LoVo (cell line): ENCODE measurements at regions not wholly inside any gene's neighbourhood (a gene's known extent, or its start where the extent isn't known, plus 50 kb on each side); places are given as distances from the start of the nearest gene placed in this dataset.
"Not testable (repeated sequence)": the region's sequence is repeated elsewhere in the genome, so short reads cannot be mapped to it uniquely, and the experiment has no call there.

Experiments used
- DNase-seq: peaks from one replicate; pipeline ENCODE4 v3.0.0-alpha.2; 2016; ENCODE audit warnings: low spot score

DNA sequence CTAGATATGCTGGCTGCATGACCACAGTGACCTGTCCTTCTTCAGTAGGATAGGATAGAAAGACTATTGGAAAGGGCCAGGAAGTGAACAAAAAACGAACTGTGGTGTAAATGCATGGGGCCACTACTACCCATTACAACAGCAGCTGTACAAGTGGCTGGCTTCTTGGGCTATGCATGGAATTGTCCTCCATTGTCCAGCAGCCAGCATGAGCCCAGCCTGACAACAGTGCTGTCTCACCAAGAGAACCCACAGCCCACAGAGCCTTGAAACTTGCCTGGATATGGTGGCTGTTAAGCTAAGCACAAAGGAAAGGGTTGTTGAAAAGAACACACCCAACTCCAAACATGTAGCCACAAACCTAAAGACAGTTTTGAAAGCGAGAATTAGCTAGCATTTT lies 330.2 kb upstream of the F9 start:
- no peak for DNase-seq

DNA sequence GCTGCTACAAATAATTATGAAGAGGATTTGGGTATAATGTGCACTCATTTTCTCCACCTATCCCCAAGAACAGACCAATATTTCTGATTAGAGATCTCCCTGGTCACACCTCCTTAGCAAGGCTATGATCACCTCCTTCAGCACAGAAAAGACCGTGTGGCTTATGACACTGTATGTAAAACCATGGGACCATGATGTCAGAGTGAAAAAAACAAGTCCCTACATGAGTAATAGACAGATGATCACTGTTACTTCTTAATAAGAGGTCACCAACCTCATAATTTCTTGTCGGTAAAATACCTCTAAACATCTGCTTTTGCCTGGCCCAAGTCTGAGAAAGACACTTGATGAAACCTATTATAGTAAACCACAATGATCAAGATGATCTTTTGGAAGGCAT lies 330.6 kb upstream of the F9 start:
- no peak for DNase-seq

DNA sequence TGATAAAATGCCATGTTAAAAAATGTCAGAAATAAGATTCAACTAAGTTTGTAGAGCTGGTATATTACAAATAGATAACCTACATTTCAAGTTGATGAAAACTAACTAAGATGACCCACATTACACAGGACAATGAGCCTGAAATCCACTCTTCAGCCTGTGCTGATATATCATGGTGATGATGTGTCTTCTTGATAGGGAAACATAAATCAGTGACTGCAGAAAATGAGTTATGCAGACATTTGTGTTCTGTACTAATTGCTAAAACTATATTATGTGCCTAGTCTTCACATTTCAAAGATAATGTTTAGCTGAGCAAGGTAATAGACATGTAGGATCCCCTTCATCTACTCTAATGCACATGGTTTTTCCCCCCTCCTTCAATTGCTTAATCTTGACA lies 331.6 kb upstream of the F9 start:
- DNase-seq: no peak

- DNase-seq: no peak
Measured at GRCh38 chrX:139196890-139197289, 333.6 kb upstream of the F9 start.

DNA sequence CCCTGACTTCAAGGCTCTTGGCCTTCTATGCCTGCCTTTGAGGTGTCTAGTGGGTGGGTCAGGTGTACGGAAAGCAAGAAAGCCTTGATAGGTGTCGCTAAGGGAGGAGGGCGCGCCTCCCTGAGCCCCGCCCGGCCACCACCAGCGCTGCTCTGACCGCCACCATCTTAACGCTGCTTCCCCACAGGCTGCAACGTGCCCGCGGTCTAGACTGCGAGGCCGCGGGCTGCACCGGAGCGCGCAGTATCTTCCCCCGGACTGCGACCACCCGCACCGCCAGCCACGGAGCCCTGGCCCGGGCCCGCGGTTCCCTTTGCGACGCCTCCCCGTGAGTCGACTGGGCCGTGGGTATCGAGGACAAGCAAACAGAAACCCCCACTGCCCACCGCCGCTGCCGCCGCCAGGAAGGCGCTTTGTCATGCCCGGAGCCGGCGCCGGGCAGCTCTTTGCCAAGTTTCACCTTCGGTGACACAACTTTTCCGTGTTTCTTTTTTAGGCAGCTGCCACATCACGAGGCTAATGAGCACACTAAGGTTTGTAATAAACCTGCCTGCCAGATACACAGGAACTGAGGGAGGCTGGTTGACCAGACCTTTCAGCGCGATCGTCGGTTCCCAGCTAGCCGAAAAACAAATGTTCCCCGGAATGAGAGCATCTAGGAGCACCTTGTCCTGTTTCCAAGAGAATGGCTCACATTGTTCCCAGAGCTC lies 335.8 kb upstream of the F9 start:
- no peak for DNase-seq

DNA sequence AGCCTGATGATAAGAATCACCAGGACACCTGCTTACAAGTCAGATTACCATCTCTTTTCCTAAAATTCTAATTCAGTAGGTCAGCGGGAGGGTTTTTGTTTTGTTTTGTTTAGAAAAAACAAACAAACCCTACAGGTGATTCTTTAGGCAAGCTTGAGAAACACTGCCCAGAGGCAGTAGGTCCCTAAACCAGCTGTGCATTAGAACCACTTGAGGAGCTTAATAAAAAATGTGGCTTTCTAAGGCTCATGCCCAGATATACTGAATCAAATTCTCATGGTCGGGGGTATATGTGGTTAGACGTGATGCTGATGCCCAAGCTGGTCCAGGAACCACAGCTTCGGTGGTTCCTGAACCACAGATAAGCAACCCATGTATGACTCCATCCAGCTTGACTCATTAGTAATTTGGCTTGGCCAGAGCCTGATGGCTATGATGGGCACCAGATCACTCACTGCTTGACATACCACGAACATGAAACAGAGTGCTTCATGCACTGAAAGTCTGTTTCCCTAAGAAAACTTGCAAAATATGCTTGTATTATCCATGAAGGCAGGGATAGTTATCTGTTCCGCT lies 338.1 kb upstream of the F9 start:
- DNase-seq: no peak

- no peak for DNase-seq
Measured at GRCh38 chrX:139191746-139192385, 338.7 kb upstream of the F9 start.

- no peak for DNase-seq
Measured at GRCh38 chrX:139191286-139191685, 339.3 kb upstream of the F9 start.

GRCh38 chrX:139187738-139188137 lies 342.8 kb upstream of the F9 start:
- DNase-seq: no peak

GRCh38 chrX:139186991-139187390 lies 343.5 kb upstream of the F9 start:
- DNase-seq: no peak

DNA sequence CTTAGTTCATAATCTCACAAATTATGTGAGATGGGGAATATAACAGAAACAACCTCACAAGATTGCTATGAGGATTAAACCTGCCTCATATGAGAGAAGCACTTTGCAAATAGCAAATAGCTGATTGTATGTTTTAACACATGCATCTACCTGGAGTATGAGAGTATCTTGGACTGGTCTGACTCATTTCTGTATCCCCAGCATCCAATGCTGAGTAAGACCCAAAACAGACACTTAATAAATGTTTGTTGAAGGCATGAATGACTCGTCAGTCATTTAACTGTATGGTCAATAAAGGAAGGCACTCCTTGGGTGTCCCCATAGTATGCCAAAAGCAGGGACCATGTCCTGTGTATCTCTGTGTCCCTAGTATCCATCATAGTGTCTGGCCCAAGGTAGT lies 350.9 kb upstream of the F9 start:
- no peak for DNase-seq

DNA sequence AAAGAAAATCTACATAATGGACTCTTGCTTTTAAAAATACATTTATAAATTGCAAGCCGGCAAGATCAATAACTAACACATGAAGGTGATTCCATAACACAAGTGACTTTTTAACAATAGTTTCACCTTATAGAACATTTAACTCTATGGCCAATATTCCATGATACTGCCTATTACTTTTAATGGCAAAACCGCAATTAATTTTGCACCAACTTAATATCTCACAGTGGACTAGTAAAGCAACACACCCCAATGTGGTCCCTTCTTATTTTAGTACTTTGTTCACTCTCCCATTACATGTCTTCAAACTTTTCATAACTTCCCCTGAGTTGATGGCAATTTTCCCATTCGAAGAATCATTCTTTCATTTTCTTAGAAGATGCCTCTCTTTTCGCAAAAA lies 351.6 kb upstream of the F9 start:
- DNase-seq: no peak

GRCh38 chrX:139172731-139173130 lies 357.8 kb upstream of the F9 start:
- no peak for DNase-seq

- no peak for DNase-seq
Measured at GRCh38 chrX:139170526-139171173, 359.9 kb upstream of the F9 start.

GRCh38 chrX:139167282-139167681 lies 363.3 kb upstream of the F9 start:
- no peak for DNase-seq

DNA sequence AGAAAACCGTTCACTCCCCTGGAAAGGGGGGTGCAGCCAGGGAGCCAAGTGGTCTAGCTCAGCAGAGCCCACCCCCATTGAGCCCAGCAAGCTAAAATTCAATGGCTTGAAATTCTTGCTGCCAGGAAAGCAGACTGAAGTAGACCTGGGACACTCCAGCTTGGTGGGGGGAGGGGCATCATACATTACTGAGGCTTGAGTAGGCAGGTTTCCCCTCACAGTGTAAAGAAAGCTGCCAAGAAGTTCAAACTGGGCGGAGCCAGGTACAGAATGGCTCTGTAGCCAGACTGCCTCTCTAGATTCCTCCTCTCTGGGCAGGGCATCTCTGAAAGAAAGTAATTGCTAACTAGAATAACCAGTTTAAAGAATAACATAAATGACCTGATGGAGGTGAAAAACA lies 372.3 kb upstream of the F9 start:
- DNase-seq: no peak

DNA sequence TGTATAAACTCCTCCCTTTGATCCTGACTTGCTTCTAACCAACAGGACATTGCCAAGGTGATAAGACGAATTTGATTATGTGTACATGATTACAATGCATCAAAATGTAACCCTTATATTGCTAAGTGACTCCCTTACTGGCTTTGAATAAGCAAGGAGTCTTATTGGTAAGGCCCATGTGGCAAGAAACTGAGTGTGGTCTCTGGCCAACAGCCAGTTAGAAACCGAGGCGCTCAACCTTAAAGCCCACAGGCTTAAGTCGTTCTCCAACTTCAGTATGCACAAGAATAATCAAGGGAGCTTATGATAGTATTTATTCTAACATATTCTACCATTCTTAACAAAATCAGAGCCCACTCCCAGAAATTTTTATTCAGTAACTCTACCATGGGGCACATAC lies 374.2 kb upstream of the F9 start:
- no peak for DNase-seq

- DNase-seq: not testable (repeated sequence)
Measured at GRCh38 chrX:139146625-139147024, 383.9 kb upstream of the F9 start.

GRCh38 chrX:139141370-139141769 lies 389.2 kb upstream of the F9 start:
- no peak for DNase-seq

- no peak for DNase-seq
Measured at GRCh38 chrX:139134316-139134715, 396.2 kb upstream of the F9 start.

DNA sequence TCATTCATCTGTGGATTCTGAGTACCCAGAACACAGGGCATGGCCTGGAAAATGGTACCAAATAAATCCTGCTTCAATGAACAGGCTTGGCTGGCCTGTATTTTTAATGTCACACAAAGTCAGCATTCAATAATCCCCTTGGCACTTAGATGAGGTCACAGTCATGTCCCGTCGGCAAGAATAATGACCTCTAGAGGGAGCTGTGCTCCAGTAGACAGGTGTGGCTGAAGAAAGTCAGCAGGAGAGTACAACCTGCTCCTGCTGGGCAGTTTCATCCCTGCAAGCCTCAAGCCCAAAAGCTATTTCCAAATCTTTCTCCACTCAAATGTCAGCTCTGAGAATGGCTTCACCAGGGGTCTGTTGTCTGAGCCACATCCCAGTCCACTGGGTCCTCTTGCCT lies 404.0 kb upstream of the F9 start:
- DNase-seq: no peak

DNA sequence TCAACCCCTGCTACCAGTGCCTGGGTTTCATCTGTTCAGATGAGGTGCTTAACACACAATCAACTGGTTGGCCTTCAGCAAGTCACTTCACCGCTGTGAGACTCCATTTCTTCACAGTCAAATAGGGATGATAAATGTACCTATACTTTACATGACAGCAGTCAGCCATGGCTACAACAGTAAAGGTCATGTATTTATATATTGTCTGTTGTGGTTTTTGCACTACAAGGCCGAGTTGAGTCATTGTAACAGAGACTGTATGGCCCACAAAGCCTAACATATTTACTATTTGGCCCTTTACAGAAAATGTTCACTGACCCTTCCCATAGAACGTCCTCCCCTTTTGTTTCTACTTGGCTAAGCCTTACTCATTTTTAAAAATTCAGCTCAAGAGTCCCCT lies 404.6 kb upstream of the F9 start:
- no peak for DNase-seq

GRCh38 chrX:139121616-139122286 lies 408.8 kb upstream of the F9 start:
- DNase-seq: no peak
